GM12892 (cell line): ENCODE measurements at regions not wholly inside any gene's neighbourhood (a gene's known extent, or its start where the extent isn't known, plus 50 kb on each side); places are given as distances from the start of the nearest gene placed in this dataset.

Experiments used
- POLR2A ChIP-seq: IDR thresholded peaks from 2 replicates; pipeline ENCODE4 v1.6.1; 2011; ENCODE audit warnings: low read depth, low read length, control low read depth
- POLR2AphosphoS5 ChIP-seq: IDR thresholded peaks from 2 replicates; pipeline ENCODE4 v1.6.1; 2011; ENCODE audit warnings: low read depth, low read length, control low read depth
- TAF1 ChIP-seq: IDR thresholded peaks from 2 replicates; pipeline ENCODE4 v1.6.1; 2011; ENCODE audit warnings: low read depth, mild to moderate bottlenecking, control low read depth, low read length, borderline replicate concordance

DNA sequence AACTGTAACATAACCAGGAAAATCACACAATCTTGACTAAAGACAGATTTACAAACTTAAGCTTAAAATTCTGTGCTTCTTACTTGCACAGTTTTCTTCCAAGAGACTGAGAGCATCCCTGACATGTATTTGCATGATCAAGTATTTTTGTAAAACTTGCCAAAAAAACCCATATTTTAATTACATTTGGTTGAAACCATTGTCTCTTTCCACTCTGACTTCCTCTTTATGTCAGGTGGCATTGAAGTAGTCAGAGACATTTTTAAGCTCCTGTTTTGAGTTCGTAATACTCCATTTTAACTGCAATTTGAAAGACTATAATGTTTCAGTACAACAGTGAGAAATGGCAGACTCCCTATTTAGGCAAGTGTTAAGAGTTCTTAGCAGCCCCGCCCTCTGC lies 103.6 kb downstream of the ATXN7L3B start:
- TF ChIP-seq POLR2A (no peak), POLR2AphosphoS5 (no peak), TAF1 (no peak)
